H9 (cell line): ENCODE measurements at regions not wholly inside any gene's neighbourhood (a gene's known extent, or its start where the extent isn't known, plus 50 kb on each side); places are given as distances from the start of the nearest gene placed in this dataset.

Source experiments
- DNase-seq: peaks from one replicate; pipeline ENCODE4 v3.0.0-alpha.2; 2017
- H2AFZ ChIP-seq: one replicate; pipeline ENCODE4 v1.6.1; 2013; ENCODE audit warnings: mild to moderate bottlenecking, low read length, control low read depth, moderate library complexity
- H2AK5ac ChIP-seq: 2 replicates; pipeline ENCODE4 v1.6.1; 2013; ENCODE audit warnings: low read length, control low read depth, mixed read lengths; ENCODE audit not compliant: insufficient read length
- H2BK120ac ChIP-seq: one replicate; pipeline ENCODE4 v1.6.1; 2013; ENCODE audit warnings: low read depth, mild to moderate bottlenecking, low read length, control low read depth, inconsistent platforms; ENCODE audit not compliant: poor library complexity, severe bottlenecking
- H2BK12ac ChIP-seq: 2 replicates; pipeline ENCODE4 v1.6.1; 2013; ENCODE audit warnings: low read length, control low read depth, mixed read lengths, low read depth; ENCODE audit not compliant: insufficient read length
- H2BK15ac ChIP-seq: 2 replicates; pipeline ENCODE4 v1.6.1; 2013; ENCODE audit warnings: low read depth, low read length, control low read depth
- H2BK20ac ChIP-seq: one replicate; pipeline ENCODE4 v1.6.1; 2013; ENCODE audit warnings: low read depth, mild to moderate bottlenecking, low read length, control low read depth, inconsistent platforms; ENCODE audit not compliant: poor library complexity, severe bottlenecking
- H2BK5ac ChIP-seq: 2 replicates; pipeline ENCODE4 v1.6.1; 2013; ENCODE audit warnings: low read length, control low read depth, mixed read lengths; ENCODE audit not compliant: insufficient read length
- H3K14ac ChIP-seq: 2 replicates; pipeline ENCODE4 v1.6.1; 2013; ENCODE audit warnings: low read length, control low read depth; ENCODE audit not compliant: insufficient read depth
- H3K18ac ChIP-seq: 2 replicates; pipeline ENCODE4 v1.6.1; 2013; ENCODE audit warnings: low read depth, mild to moderate bottlenecking, mixed read lengths, low read length, control low read depth; ENCODE audit not compliant: insufficient read length
- H3K23ac ChIP-seq: 2 replicates; pipeline ENCODE4 v1.6.1; 2013; ENCODE audit warnings: low read length, control low read depth, mixed read lengths, low read depth; ENCODE audit not compliant: insufficient read length
- H3K23me2 ChIP-seq: 2 replicates; pipeline ENCODE4 v1.6.1; 2013; ENCODE audit warnings: low read depth, mild to moderate bottlenecking, mixed read lengths, low read length, control low read depth; ENCODE audit not compliant: insufficient read length, poor library complexity, severe bottlenecking
- H3K27ac ChIP-seq: 2 replicates; pipeline ENCODE4 v1.5.1; 2013; ENCODE audit warnings: low read length, control low read depth, mixed read lengths, low read depth; ENCODE audit not compliant: insufficient read length
- H3K27me3 ChIP-seq: 2 replicates; pipeline ENCODE4 v1.6.1; 2013; ENCODE audit warnings: low read length, control low read depth, inconsistent platforms; ENCODE audit not compliant: insufficient read depth
- H3K4ac ChIP-seq: 2 replicates; pipeline ENCODE4 v1.6.1; 2013; ENCODE audit warnings: low read depth, mild to moderate bottlenecking, control low read depth, inconsistent platforms, low read length, moderate library complexity
- H3K4me1 ChIP-seq: 2 replicates; pipeline ENCODE4 v1.6.1; 2013; ENCODE audit warnings: low read length, control low read depth, inconsistent platforms; ENCODE audit not compliant: insufficient read depth
- H3K4me2 ChIP-seq: 2 replicates; pipeline ENCODE4 v1.6.1; 2013; ENCODE audit warnings: low read length, control low read depth, mixed read lengths; ENCODE audit not compliant: insufficient read length, insufficient read depth
- H3K56ac ChIP-seq: 2 replicates; pipeline ENCODE4 v1.6.1; 2013; ENCODE audit warnings: low read depth, mild to moderate bottlenecking, mixed read lengths, low read length, control low read depth; ENCODE audit not compliant: insufficient read length
- H3K79me1 ChIP-seq: 2 replicates; pipeline ENCODE4 v1.6.1; 2013; ENCODE audit warnings: low read depth, mild to moderate bottlenecking, moderate library complexity, low read length, control low read depth, inconsistent platforms; ENCODE audit not compliant: insufficient read depth, poor library complexity, severe bottlenecking
- H3K79me2 ChIP-seq: 2 replicates; pipeline ENCODE4 v1.6.1; 2013; ENCODE audit warnings: low read length, control low read depth, inconsistent platforms; ENCODE audit not compliant: insufficient read depth
- H3K9ac ChIP-seq: 2 replicates; pipeline ENCODE4 v1.6.1; 2013; ENCODE audit warnings: low read length, control low read depth, mixed read lengths; ENCODE audit not compliant: insufficient read length; ENCODE audit errors: extremely low read depth
- H3K9me3 ChIP-seq: one replicate; pipeline ENCODE4 v1.6.1; 2013; ENCODE audit warnings: low read depth, low read length, inconsistent platforms; ENCODE audit not compliant: control insufficient read depth
- H3T11ph ChIP-seq: one replicate; pipeline ENCODE4 v1.6.1; 2013; ENCODE audit warnings: mild to moderate bottlenecking, low read length, control low read depth, inconsistent platforms
- H4K20me1 ChIP-seq: one replicate; pipeline ENCODE4 v1.6.1; 2013; ENCODE audit not compliant: control insufficient read depth, insufficient read length, insufficient read depth
- H4K5ac ChIP-seq: 2 replicates; pipeline ENCODE4 v1.6.1; 2013; ENCODE audit warnings: low read depth, mild to moderate bottlenecking, mixed read lengths, low read length, control low read depth; ENCODE audit not compliant: insufficient read length
- H4K8ac ChIP-seq: replicated peaks from 2 replicates; pipeline ENCODE4 v1.6.1; 2013; ENCODE audit warnings: low read length, control low read depth, mixed read lengths, low read depth; ENCODE audit not compliant: insufficient read length
- H4K91ac ChIP-seq: 2 replicates; pipeline ENCODE4 v1.6.1; 2013; ENCODE audit warnings: low read depth, mild to moderate bottlenecking, moderate library complexity, mixed read lengths, low read length, control low read depth; ENCODE audit not compliant: insufficient read length
- H3K27ac Mint-ChIP-seq, 3 experiments: 2 replicates in 2 of 3; 3 replicates in 1 of 3; pipeline ENCODE4 v1.8.0; 2020 to 2021; ENCODE audit warnings: mixed read lengths in 3 of 3, mild to moderate bottlenecking in 1 of 3, moderate library complexity in 1 of 3
- H3K27me3 Mint-ChIP-seq: 2 replicates; pipeline ENCODE4 v1.8.0; 2021; ENCODE audit warnings: low read depth, mild to moderate bottlenecking, moderate library complexity, mixed read lengths
- H3K36me3 Mint-ChIP-seq, 3 experiments: 2 replicates in 2 of 3; 3 replicates in 1 of 3; pipeline ENCODE4 v1.8.0; 2020 to 2021; ENCODE audit warnings: low read depth in 3 of 3, mixed read lengths in 3 of 3; ENCODE audit not compliant: insufficient read depth in 1 of 3
- H3K4me1 Mint-ChIP-seq, 2 experiments: 2 replicates each; pipeline ENCODE4 v1.8.0; 2020; ENCODE audit warnings: mixed read lengths in 2 of 2
- H3K4me3 Mint-ChIP-seq, 2 experiments: 2 replicates in 1 of 2; 3 replicates in 1 of 2; pipeline ENCODE4 v1.8.0; 2020 to 2021; ENCODE audit warnings: mild to moderate bottlenecking in 2 of 2, mixed read lengths in 2 of 2, moderate library complexity in 1 of 2
- H3K9me3 Mint-ChIP-seq, 2 experiments: 2 replicates in 1 of 2; 3 replicates in 1 of 2; pipeline ENCODE4 v1.8.0; 2020; ENCODE audit warnings: mild to moderate bottlenecking in 2 of 2, mixed read lengths in 2 of 2, moderate library complexity in 1 of 2
- WGBS: extraction: QIAGEN DNeasy Blood & Tissue Kit; methylation state at CpG from one replicate; pipeline ENCODE4 v1.1.7; 2013; ENCODE audit warnings: missing lambda C conversion rate, low lambda C conversion rate, mixed read lengths; ENCODE audit not compliant: insufficient read length; ENCODE audit errors: extremely low coverage; 5-methylcytosine and 5-hydroxymethylcytosine counted together
- TF ChIP-seq, protein P1 (sequence below): fragments of 200-600 bp; sonication (generic); conservative IDR thresholded peaks from 3 replicates; pipeline ENCODE4 v1.8.0; 2021; ENCODE audit warnings: antibody characterized with exemption, mild to moderate bottlenecking

DNA sequence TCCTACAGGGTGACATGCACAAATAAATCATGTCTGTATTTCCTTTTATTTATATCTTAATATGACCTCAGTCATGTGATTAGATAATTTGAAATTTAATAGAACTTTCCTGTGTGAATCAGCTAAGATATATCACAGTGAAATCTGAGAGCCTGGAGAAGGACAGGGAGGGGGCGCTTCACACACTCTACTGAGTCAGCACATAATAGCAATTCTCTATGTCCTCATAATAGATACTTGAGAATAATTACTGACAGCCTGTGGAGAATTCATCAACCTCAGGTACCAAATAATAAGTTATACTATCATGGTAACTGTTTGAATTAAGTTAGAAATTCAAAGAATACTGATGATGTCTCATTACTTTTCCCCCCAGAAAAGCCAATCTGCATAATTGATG, 98.0 kb upstream of the SLC10A2 start:
- Histone ChIP-seq H4K8ac (no peak overlapping the region), H2BK20ac (no peak overlapping the region), H3K18ac (no peak overlapping the region), H3K23me2 (no peaks in the 10 kb centered on the region), H2BK12ac (no peak overlapping the region), H4K91ac (no peak overlapping the region), H3K23ac (no peak overlapping the region), H4K20me1 (no peaks in the 10 kb centered on the region), H3T11ph (no peak overlapping the region), H3K56ac (no peak overlapping the region), H3K79me2 (no peaks in the 10 kb centered on the region), H2BK15ac (no peak overlapping the region), H4K5ac (no peak overlapping the region), H2AFZ (no peak overlapping the region), H2AK5ac (no peak overlapping the region), H2BK120ac (no peak overlapping the region), H3K9ac (no peak overlapping the region), H2BK5ac (no peak overlapping the region), H3K14ac (no peak overlapping the region), H3K79me1 (no peaks in the 10 kb centered on the region), H3K9me3 (no peaks in the 10 kb centered on the region), H3K27me3 (no peaks in the 10 kb centered on the region), H3K4me1 (no peaks in the 10 kb centered on the region; the same call in 1 of the 2 replicates), H3K4ac (no peak overlapping the region), H3K27ac (no peak overlapping the region), H3K4me2 (no peak overlapping the region)
- TF ChIP-seq, protein P1, sequence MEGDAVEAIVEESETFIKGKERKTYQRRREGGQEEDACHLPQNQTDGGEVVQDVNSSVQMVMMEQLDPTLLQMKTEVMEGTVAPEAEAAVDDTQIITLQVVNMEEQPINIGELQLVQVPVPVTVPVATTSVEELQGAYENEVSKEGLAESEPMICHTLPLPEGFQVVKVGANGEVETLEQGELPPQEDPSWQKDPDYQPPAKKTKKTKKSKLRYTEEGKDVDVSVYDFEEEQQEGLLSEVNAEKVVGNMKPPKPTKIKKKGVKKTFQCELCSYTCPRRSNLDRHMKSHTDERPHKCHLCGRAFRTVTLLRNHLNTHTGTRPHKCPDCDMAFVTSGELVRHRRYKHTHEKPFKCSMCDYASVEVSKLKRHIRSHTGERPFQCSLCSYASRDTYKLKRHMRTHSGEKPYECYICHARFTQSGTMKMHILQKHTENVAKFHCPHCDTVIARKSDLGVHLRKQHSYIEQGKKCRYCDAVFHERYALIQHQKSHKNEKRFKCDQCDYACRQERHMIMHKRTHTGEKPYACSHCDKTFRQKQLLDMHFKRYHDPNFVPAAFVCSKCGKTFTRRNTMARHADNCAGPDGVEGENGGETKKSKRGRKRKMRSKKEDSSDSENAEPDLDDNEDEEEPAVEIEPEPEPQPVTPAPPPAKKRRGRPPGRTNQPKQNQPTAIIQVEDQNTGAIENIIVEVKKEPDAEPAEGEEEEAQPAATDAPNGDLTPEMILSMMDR = no peak
- Mint-ChIP-seq H3K27ac (no peak overlapping the region), H3K4me1 (peaks cover 20 to 21% of the 10 kb centered on the region in 2 experiments), H3K4me3 (no peak overlapping the region), H3K27me3 (no peaks in the 10 kb centered on the region; the same call in 1 of the 2 replicates), H3K36me3 (no peaks in the 10 kb centered on the region; a peak in 1 of 7 replicates), H3K9me3 (peaks cover 0 to 2% of the 10 kb centered on the region in 2 experiments; a peak in 4 of 5 replicates)
- DNase-seq = no peak
- WGBS = no CpG with 5 or more reads among the region's 1 CpG
